ENCODE measurements at regions not wholly inside any gene's neighbourhood (a gene's known extent, or its start where the extent isn't known, plus 50 kb on each side); places are given as distances from the start of the nearest gene placed in this dataset.

GRCh38 chr11:129275828-129276227, 83.7 kb upstream of the ARHGAP32 start:
- Histone ChIP-seq H3K4me1 (ENCODE audit: insufficient read depth, low read length) (no peaks in the 10 kb centered on the region), H3K4me2 (ENCODE audit: insufficient read depth, low read length) (no peak overlapping the region), H3K4me3 (ENCODE audit: low read depth in 1 of 2, low read length in 2 of 2) (no peak overlapping the region), H3K9ac (ENCODE audit: low read depth, low read length) (no peak overlapping the region), H3K36me3 (ENCODE audit: insufficient read depth, low read length) (no peaks in the 10 kb centered on the region), H4K20me1 (ENCODE audit: insufficient read depth, low read length) (no peaks in the 10 kb centered on the region), H3K79me2 (ENCODE audit: insufficient read depth, low read length) (no peaks in the 10 kb centered on the region), H2AFZ (ENCODE audit: low read depth, low read length) (no peak overlapping the region), H3K27me3 (ENCODE audit: insufficient read depth, low read length, poor library complexity) (no peaks in the 10 kb centered on the region), H3K9me3 (ENCODE audit: insufficient read depth, low read length, severe bottlenecking) (no peaks in the 10 kb centered on the region), H3K27ac (ENCODE audit: low read length) (no peak overlapping the region)
- ATAC-seq (ENCODE audit: insufficient read depth, low read depth), result no peak
- TF ChIP-seq, protein P1, sequence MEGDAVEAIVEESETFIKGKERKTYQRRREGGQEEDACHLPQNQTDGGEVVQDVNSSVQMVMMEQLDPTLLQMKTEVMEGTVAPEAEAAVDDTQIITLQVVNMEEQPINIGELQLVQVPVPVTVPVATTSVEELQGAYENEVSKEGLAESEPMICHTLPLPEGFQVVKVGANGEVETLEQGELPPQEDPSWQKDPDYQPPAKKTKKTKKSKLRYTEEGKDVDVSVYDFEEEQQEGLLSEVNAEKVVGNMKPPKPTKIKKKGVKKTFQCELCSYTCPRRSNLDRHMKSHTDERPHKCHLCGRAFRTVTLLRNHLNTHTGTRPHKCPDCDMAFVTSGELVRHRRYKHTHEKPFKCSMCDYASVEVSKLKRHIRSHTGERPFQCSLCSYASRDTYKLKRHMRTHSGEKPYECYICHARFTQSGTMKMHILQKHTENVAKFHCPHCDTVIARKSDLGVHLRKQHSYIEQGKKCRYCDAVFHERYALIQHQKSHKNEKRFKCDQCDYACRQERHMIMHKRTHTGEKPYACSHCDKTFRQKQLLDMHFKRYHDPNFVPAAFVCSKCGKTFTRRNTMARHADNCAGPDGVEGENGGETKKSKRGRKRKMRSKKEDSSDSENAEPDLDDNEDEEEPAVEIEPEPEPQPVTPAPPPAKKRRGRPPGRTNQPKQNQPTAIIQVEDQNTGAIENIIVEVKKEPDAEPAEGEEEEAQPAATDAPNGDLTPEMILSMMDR (IDR thresholded peaks at IDR 0.05; ENCODE audit: borderline replicate concordance, extremely low read depth, low read length, poor library complexity, severe bottlenecking), result no peak
- TF ChIP-seq EZH2 (IDR thresholded peaks at IDR 0.05; ENCODE audit: borderline replicate concordance, low read depth, low read length, severe bottlenecking), result no peak
- no peak for DNase-seq

- Histone ChIP-seq H3K9ac (ENCODE audit: low read depth, low read length) (no peak overlapping the region), H3K4me3 (ENCODE audit: low read depth in 1 of 2, low read length in 2 of 2) (no peak overlapping the region), H3K27me3 (ENCODE audit: insufficient read depth, low read length, poor library complexity) (no peaks in the 10 kb centered on the region), H3K27ac (ENCODE audit: low read length) (no peak overlapping the region), H3K9me3 (ENCODE audit: insufficient read depth, low read length, severe bottlenecking) (no peaks in the 10 kb centered on the region), H3K4me1 (ENCODE audit: insufficient read depth, low read length) (no peaks in the 10 kb centered on the region), H2AFZ (ENCODE audit: low read depth, low read length) (no peak overlapping the region), H4K20me1 (ENCODE audit: insufficient read depth, low read length) (no peaks in the 10 kb centered on the region), H3K36me3 (ENCODE audit: insufficient read depth, low read length) (no peaks in the 10 kb centered on the region), H3K79me2 (ENCODE audit: insufficient read depth, low read length) (no peaks in the 10 kb centered on the region), H3K4me2 (ENCODE audit: insufficient read depth, low read length) (no peak overlapping the region)
- TF ChIP-seq, protein P1 (IDR thresholded peaks at IDR 0.05; ENCODE audit: borderline replicate concordance, extremely low read depth, low read length, poor library complexity, severe bottlenecking), result no peak
- TF ChIP-seq EZH2 (IDR thresholded peaks at IDR 0.05; ENCODE audit: borderline replicate concordance, low read depth, low read length, severe bottlenecking), result no peak
- DNase-seq (no peak), ATAC-seq (ENCODE audit: insufficient read depth, low read depth) (no peak)
Observed at GRCh38 chr11:129273944-129274711, 82.0 kb upstream of the ARHGAP32 start.

DNA sequence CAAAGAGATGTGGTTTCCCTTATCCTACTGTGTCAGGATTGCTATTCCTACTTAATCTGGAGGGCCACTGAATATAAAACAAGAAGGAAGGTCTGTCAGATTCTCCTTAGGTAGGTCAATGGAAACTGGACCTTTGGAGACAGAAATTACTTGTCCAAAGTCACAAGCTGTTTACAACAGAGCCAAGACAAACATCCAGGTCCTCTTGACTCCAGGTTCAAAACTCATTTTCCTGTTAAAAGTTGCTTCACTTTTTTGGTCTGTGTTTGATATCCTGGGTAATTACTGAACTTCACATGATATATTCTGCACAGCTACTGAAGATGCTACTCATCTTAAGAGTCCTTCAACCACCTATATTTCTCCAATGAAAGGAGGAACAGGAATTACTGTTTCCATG, 81.2 kb upstream of the ARHGAP32 start:
- Histone ChIP-seq H3K79me2 (ENCODE audit: insufficient read depth, low read length) (no peaks in the 10 kb centered on the region), H3K27me3 (ENCODE audit: insufficient read depth, low read length, poor library complexity) (no peaks in the 10 kb centered on the region), H3K9me3 (ENCODE audit: insufficient read depth, low read length, severe bottlenecking) (no peaks in the 10 kb centered on the region), H2AFZ (ENCODE audit: low read depth, low read length) (no peak overlapping the region), H4K20me1 (ENCODE audit: insufficient read depth, low read length) (no peaks in the 10 kb centered on the region), H3K4me1 (ENCODE audit: insufficient read depth, low read length) (no peaks in the 10 kb centered on the region), H3K4me2 (ENCODE audit: insufficient read depth, low read length) (no peak overlapping the region), H3K27ac (ENCODE audit: low read length) (no peak overlapping the region), H3K36me3 (ENCODE audit: insufficient read depth, low read length) (no peaks in the 10 kb centered on the region), H3K4me3 (ENCODE audit: low read depth in 1 of 2, low read length in 2 of 2) (no peak overlapping the region), H3K9ac (ENCODE audit: low read depth, low read length) (no peak overlapping the region)
- no peak for TF ChIP-seq EZH2 (IDR thresholded peaks at IDR 0.05; ENCODE audit: borderline replicate concordance, low read depth, low read length, severe bottlenecking)
- TF ChIP-seq, protein P1 (IDR thresholded peaks at IDR 0.05; ENCODE audit: borderline replicate concordance, extremely low read depth, low read length, poor library complexity, severe bottlenecking), result no peak
- no peak for ATAC-seq (ENCODE audit: insufficient read depth, low read depth)
- DNase-seq, result no peak

Data from DND-41 (cell line).